ENCODE measurements at regions not wholly inside any gene's neighbourhood (a gene's known extent, or its start where the extent isn't known, plus 50 kb on each side); places are given as distances from the start of the nearest gene placed in this dataset.

DNA sequence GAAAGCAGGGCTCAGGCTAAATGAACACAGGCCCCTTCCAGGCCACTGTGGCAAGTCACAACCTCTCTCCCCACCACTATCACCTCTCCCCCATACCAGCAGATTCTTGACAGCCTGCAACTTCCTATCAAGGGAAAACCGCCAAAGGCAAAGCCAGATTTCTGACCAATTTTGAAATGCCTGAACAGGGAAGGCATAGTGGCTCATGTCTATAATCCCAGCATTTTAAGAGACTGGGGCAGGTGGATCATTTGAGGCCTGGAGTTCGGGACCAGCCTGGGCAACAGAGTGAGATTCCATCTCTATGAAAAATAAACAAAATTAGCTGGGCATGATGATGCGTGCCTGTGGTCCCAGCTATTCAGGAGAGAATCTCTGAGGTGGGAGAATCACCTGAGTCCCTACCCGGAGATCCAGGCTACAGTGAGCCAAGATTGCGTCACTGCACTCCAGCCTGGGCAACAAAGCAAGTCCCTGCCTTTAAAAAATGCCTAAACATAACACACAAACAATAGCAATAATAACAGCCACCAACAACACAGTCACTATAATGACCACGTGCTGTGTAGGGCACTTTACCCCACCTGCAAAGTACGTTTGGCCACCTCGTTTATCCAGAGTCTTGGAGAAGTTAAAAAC, 75.5 kb upstream of the GLI2 start:
- Histone ChIP-seq H3K4me1 (ENCODE audit: insufficient read depth, low read length) (no peaks in the 10 kb centered on the region), H3K4me2 (ENCODE audit: low read length) (no peak overlapping the region), H3K9ac (ENCODE audit: low read length) (no peak overlapping the region), H3K4me3 (ENCODE audit: insufficient read depth, low read depth, low read length) (no peak overlapping the region), H3K79me2 (ENCODE audit: insufficient read depth, low read length) (no peaks in the 10 kb centered on the region), H3K27ac (ENCODE audit: low read depth, low read length) (no peak overlapping the region), H3K27me3 (ENCODE audit: insufficient read depth, low read length) (peaks cover 26% of the 10 kb centered on the region), H2AFZ (ENCODE audit: low read depth, low read length) (no peak overlapping the region), H4K20me1 (ENCODE audit: insufficient read depth, low read length) (no peaks in the 10 kb centered on the region), H3K36me3 (ENCODE audit: insufficient read depth, low read length) (no peaks in the 10 kb centered on the region), H3K9me3 (ENCODE audit: insufficient read depth, low read depth, low read length) (no peaks in the 10 kb centered on the region)
- Mint-ChIP-seq H3K27me3 (ENCODE audit: low read depth, unreplicated experiment) (peaks cover 49% of the 10 kb centered on the region), H3K4me1 (ENCODE audit: low read depth, unreplicated experiment) (no peaks in the 10 kb centered on the region), H3K27ac (ENCODE audit: unreplicated experiment) (no peak overlapping the region), H3K36me3 (ENCODE audit: low read depth, unreplicated experiment) (no peaks in the 10 kb centered on the region), H3K9me3 (ENCODE audit: unreplicated experiment) (peaks cover 18% of the 10 kb centered on the region), H3K4me3 (ENCODE audit: unreplicated experiment) (no peak overlapping the region)
- TF ChIP-seq, protein P1, sequence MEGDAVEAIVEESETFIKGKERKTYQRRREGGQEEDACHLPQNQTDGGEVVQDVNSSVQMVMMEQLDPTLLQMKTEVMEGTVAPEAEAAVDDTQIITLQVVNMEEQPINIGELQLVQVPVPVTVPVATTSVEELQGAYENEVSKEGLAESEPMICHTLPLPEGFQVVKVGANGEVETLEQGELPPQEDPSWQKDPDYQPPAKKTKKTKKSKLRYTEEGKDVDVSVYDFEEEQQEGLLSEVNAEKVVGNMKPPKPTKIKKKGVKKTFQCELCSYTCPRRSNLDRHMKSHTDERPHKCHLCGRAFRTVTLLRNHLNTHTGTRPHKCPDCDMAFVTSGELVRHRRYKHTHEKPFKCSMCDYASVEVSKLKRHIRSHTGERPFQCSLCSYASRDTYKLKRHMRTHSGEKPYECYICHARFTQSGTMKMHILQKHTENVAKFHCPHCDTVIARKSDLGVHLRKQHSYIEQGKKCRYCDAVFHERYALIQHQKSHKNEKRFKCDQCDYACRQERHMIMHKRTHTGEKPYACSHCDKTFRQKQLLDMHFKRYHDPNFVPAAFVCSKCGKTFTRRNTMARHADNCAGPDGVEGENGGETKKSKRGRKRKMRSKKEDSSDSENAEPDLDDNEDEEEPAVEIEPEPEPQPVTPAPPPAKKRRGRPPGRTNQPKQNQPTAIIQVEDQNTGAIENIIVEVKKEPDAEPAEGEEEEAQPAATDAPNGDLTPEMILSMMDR (IDR thresholded peaks at IDR 0.05; ENCODE audit: insufficient read depth, low read depth, low read length), result no peak
- DNase-seq (ENCODE audit: low read depth), result no peak
- no peak for FAIRE-seq

DNA sequence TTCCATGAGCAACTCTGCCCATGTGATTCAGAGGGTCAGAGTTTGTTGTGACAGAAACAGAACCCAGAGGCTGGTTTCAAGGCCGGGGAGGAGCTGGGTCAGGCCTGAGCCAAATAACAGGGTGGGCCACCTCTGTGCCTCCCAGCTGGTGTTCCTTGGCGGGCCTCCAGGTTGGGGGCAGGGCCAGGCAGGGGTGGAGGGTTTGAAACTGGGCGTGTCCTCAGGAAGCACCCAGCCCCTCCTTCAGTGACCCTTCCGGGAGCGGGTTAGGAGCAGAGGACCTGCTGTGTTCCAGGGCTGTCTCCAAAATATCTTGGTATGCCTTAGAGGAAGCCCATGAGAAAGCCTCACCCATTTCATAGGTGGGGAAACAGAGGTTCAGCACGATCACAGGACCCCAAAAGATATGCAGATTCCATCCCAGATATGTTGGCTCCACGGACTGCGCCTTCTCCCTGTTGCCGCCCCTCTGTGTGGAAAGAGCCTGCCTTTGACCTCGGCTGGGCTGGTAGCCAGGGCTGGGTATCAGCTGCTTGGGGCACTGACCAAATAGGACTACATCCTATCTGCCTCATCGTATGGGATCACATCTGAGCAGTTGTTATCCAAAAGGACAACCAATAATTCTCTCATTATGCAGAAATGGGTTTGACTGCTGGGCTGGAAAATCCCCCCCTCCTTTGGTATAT, 74.8 kb upstream of the GLI2 start:
- peaks cover 19% of the 10 kb centered on the region for H3K27me3 ChIP-seq (ENCODE audit: insufficient read depth, low read length)
- no peaks in the 10 kb centered on the region for H3K36me3 Mint-ChIP-seq (ENCODE audit: low read depth, unreplicated experiment)
- DNase-seq (ENCODE audit: low read depth) (no peak), FAIRE-seq (no peak)
- no peak overlapping the region for H3K9ac ChIP-seq (ENCODE audit: low read length)
- H4K20me1 ChIP-seq (ENCODE audit: insufficient read depth, low read length), result no peaks in the 10 kb centered on the region
- H3K4me1 Mint-ChIP-seq (ENCODE audit: low read depth, unreplicated experiment), result no peaks in the 10 kb centered on the region
- H3K27ac Mint-ChIP-seq (ENCODE audit: unreplicated experiment), result no peak overlapping the region
- no peak overlapping the region for H3K4me3 Mint-ChIP-seq (ENCODE audit: unreplicated experiment)
- peaks cover 46% of the 10 kb centered on the region for H3K27me3 Mint-ChIP-seq (ENCODE audit: low read depth, unreplicated experiment)
- H3K4me2 ChIP-seq (ENCODE audit: low read length), result peak overlapping the region; percentile 54
- H2AFZ ChIP-seq (ENCODE audit: low read depth, low read length), result no peak overlapping the region
- TF ChIP-seq, protein P1 (IDR thresholded peaks at IDR 0.05; ENCODE audit: insufficient read depth, low read depth, low read length), result no peak
- no peak for TF ChIP-seq EZH2 (IDR thresholded peaks at IDR 0.05; ENCODE audit: insufficient read depth, low read length)
- H3K79me2 ChIP-seq (ENCODE audit: insufficient read depth, low read length), result no peaks in the 10 kb centered on the region
- H3K4me3 ChIP-seq (ENCODE audit: insufficient read depth, low read depth, low read length), result no peak overlapping the region
- H3K9me3 Mint-ChIP-seq (ENCODE audit: unreplicated experiment), result peaks cover 23% of the 10 kb centered on the region
- no peak overlapping the region for H3K27ac ChIP-seq (ENCODE audit: low read depth, low read length)
- H3K36me3 ChIP-seq (ENCODE audit: insufficient read depth, low read length), result no peaks in the 10 kb centered on the region
- peaks cover 2% of the 10 kb centered on the region for H3K9me3 ChIP-seq (ENCODE audit: insufficient read depth, low read depth, low read length)
- no peaks in the 10 kb centered on the region for H3K4me1 ChIP-seq (ENCODE audit: insufficient read depth, low read length)

DNA sequence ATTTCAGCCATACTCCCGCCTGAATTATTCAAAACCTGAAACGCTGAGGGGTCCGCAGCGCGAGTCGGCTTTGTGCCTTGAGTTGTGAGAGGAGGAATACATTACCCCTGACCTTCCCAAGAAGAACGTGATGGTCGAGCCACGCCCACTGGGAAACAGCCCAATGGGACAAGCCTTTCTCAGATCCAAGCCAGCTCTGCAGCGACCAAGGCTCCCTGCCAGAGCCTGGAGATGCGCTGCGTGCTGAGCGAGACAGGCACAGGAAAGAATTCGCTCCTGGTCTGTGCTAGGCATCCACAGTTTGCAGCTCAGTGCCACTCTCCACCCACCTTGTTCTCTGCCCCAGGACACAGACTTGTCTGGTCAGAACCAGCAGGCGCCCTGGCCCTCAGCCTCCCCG, 74.1 kb upstream of the GLI2 start:
- H3K4me3 ChIP-seq (ENCODE audit: insufficient read depth, low read depth, low read length), result no peak overlapping the region
- no peaks in the 10 kb centered on the region for H3K36me3 ChIP-seq (ENCODE audit: insufficient read depth, low read length)
- H3K4me1 Mint-ChIP-seq (ENCODE audit: low read depth, unreplicated experiment), result no peaks in the 10 kb centered on the region
- TF ChIP-seq, protein P1 (IDR thresholded peaks at IDR 0.05; ENCODE audit: insufficient read depth, low read depth, low read length), result no peak
- no peak for TF ChIP-seq EZH2 (IDR thresholded peaks at IDR 0.05; ENCODE audit: insufficient read depth, low read length)
- no peak overlapping the region for H3K27ac ChIP-seq (ENCODE audit: low read depth, low read length)
- H4K20me1 ChIP-seq (ENCODE audit: insufficient read depth, low read length), result no peaks in the 10 kb centered on the region
- no peak overlapping the region for H3K4me3 Mint-ChIP-seq (ENCODE audit: unreplicated experiment)
- H3K4me2 ChIP-seq (ENCODE audit: low read length), result peak overlapping the region; percentile 54
- peaks cover 3% of the 10 kb centered on the region for H3K36me3 Mint-ChIP-seq (ENCODE audit: low read depth, unreplicated experiment)
- peaks cover 18% of the 10 kb centered on the region for H3K27me3 ChIP-seq (ENCODE audit: insufficient read depth, low read length)
- H3K4me1 ChIP-seq (ENCODE audit: insufficient read depth, low read length), result no peaks in the 10 kb centered on the region
- peak overlapping the region; percentile 58 for H2AFZ ChIP-seq (ENCODE audit: low read depth, low read length)
- peaks cover 2% of the 10 kb centered on the region for H3K9me3 ChIP-seq (ENCODE audit: insufficient read depth, low read depth, low read length)
- peaks cover 43% of the 10 kb centered on the region for H3K27me3 Mint-ChIP-seq (ENCODE audit: low read depth, unreplicated experiment)
- peaks cover 29% of the 10 kb centered on the region for H3K9me3 Mint-ChIP-seq (ENCODE audit: unreplicated experiment)
- no peak overlapping the region for H3K27ac Mint-ChIP-seq (ENCODE audit: unreplicated experiment)
- no peak overlapping the region for H3K9ac ChIP-seq (ENCODE audit: low read length)
- no peak for FAIRE-seq
- peak; percentile 10 for DNase-seq (ENCODE audit: low read depth)
- H3K79me2 ChIP-seq (ENCODE audit: insufficient read depth, low read length), result no peaks in the 10 kb centered on the region

All from astrocyte (in vitro differentiated cells and primary cell).